Stimulated activated CD8-positive, alpha-beta memory T cell treated with anti-CD3 and anti-CD28 coated beads, Interleukin-15, amount 100 ng/mL, for 24 hours (primary cell): ENCODE measurements at regions not wholly inside any gene's neighbourhood (a gene's known extent, or its start where the extent isn't known, plus 50 kb on each side); places are given as distances from the start of the nearest gene placed in this dataset.
"Not testable (repeated sequence)": the region's sequence is repeated elsewhere in the genome, so short reads cannot be mapped to it uniquely, and the experiment has no call there.

Experiments used
- DNase-seq: peaks from one replicate; pipeline ENCODE4 v3.0.0-alpha.2; 2020; ENCODE audit warnings: low read depth

DNA sequence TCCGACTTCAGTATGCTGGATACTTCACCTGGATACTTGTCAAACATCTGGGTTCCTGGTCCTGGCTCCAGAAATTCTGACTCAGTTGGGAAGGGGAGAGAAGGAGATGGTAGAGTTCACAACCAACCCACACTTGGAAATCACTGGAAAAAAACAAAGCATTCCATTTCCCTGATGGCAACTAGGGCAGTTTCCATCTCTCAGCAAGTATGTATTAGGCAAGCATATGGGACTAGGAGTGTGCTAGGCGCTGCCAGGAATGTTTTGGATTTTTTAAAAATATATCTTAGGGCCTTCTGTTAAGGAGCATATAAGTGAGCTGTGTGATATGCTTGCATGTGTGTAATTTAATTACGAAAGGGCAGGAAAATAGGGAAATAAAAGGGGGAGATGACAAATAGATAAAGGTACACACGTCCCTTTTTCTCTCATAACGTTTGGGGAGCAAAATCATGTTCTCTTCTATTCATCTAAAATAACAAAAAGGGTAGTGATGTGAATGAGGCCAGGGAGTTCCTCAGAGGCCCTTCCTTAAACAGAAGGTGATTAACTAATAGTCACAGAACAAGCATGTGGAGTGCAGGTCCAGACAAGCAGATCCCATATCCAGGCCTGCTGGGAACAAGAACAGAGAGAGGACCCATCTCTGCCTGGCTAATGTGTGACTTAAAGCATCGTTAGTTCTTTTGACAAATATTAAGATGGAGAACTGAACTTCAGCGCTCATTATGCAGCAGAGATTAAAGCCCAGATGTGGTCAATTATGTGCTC, 64.5 kb upstream of the NFE2L3 start:
- no peak for DNase-seq

- not testable (repeated sequence) for DNase-seq
Measured at GRCh38 chr7:26089469-26089868, 62.5 kb upstream of the NFE2L3 start.

DNA sequence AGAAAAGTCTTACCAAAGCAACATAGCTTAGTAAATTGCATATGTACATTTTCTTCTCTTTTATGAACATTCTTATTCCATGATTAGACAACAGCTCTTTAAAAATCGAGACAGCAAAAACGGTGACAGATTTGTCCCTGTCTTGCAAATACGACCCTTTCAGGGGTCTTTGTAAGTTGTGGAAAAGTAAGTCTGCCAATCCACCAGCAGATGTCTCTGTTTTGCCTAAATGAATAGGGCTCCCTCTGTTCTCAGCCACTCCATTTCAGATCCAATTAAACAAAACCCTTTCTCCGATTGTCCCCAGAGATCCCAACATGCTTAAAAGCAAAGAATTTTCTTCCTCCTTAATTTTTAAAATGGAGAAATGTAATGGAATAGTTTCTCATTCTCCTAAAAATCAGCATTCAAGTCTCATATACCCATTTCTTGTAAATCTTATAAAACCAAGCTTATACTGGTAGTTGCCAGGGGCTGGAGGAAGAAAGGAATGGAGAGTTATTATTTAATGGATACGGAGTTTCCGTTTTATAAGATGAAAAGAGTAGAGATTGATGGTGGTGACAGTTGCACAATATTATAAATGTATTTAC, 61.0 kb upstream of the NFE2L3 start:
- no peak for DNase-seq

DNA sequence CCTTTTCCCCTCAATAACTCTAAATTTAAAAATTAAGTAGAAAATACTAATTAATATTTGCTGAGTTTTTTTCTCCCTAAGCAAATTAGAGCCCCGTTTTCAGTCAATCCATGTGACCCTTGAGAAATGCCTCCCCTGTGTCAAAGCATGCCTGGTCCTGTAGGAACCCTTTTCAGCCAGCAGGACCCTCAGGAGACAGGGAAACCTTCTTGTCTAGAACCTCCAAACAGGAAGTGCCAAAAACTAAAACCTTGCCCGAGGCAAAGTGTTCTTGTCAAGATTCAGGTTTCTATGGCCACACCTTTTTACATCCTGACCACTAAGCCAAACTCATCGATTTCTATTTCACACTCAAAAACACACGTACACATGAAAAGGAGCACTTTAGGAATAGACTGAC, 60.1 kb upstream of the NFE2L3 start:
- no peak for DNase-seq

- DNase-seq: no peak
Measured at GRCh38 chr7:26093023-26093422, 59.0 kb upstream of the NFE2L3 start.

DNA sequence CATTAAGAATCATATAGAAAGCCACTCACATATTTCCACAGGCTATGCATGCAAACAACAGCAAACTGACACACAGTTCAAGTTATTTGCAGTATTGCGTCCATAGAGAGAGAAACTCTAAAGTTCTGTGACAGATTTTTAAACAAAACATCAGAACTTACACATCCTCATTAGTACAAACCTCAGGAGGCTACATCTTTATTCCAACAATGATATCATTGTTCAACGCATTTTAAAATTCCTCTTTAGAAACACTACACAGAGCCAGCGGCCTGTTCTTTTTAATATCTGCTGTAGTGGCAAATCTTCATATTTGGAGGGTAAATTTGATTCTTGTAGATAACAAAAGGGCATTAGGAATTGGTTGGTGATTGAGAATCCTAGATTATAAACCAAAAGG, 55.9 kb upstream of the NFE2L3 start:
- no peak for DNase-seq

DNA sequence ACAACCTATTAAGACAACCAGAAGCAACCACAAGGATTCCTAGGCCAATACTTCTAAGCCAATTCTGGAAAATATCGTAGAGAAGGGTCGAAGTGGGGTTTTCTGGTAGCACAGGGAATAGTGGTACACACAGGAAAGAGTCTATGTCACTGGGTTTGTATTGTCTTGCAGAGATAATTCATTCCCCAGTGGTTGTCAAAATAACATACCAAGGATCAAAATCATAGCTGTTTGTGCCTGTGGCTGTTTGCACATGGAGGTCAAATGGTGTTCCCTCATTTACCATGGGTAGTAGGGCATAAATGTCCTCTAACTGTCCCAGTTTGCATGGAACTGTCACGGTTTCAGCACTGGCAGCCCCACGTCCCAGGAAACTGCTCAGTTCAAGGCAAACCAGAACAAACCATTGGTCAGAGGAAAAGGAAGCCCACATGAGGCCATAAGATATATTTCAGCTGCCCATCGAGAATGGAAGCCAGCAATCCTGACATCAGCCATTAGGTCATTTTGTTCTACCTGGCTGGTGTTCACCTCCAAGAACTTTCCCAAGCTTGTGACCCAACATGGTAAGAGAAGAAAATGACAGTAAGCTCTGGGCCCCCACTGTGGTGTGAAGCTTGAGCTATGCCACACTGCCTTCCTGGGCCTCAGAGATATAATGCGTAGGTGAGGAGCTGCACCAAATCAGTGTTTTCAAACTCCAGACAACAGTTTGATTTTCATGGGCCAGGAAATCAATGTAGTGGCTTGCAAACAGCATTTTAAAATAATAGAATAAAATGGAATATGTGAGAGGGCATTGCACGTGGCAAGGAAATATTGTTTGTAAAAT, 53.9 kb upstream of the NFE2L3 start:
- no peak for DNase-seq

GRCh38 chr7:26099236-26099635, 52.8 kb upstream of the NFE2L3 start:
- no peak for DNase-seq

GRCh38 chr7:26100406-26101339, 51.3 kb upstream of the NFE2L3 start:
- DNase-seq: no peak

- DNase-seq: no peak
Measured at GRCh38 chr7:26101361-26102151, 50.4 kb upstream of the NFE2L3 start.

DNA sequence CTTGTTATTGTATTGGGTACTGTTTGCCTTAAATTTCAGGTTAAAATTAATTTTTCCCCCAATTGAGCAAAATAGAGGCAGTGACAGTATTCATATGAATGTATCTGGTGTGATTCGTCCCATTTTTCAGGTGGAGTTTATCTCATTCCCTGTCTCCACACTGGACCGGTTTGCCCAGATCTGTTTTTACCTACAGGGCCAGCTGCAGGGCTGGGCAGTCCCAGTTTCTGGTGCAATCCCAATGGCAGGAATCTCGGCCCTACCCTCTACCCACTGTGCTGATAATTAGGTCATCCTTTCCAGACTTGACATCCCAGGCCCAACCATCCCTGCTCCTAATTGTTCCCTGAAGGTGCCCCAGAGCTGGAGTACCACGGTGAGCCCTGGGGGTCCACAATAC, 49.8 kb upstream of the NFE2L3 start:
- DNase-seq: no peak
